DOHH2 (cell line): ENCODE measurements at regions not wholly inside any gene's neighbourhood (a gene's known extent, or its start where the extent isn't known, plus 50 kb on each side); places are given as distances from the start of the nearest gene placed in this dataset.

ENCODE experiments used
- H3F3A ChIP-seq: fragments of 200-600 bp; sonication (generic), shearing (Covaris generic); 2 replicates; pipeline ENCODE4 v1.6.0; 2016; ENCODE audit warnings: antibody characterized with exemption, mild to moderate bottlenecking; ENCODE audit not compliant: control insufficient read depth, insufficient read depth
- H3K27ac ChIP-seq: fragments of 200-600 bp; sonication (generic); 2 replicates; pipeline ENCODE4 v1.5.1; 2014; ENCODE audit warnings: low read depth, mild to moderate bottlenecking, low read length, moderate library complexity
- H3K27me3 ChIP-seq: fragments of 200-600 bp; sonication (generic); 2 replicates; pipeline ENCODE4 v1.6.1; 2014; ENCODE audit warnings: mild to moderate bottlenecking, low read length, mixed read lengths; ENCODE audit not compliant: control insufficient read depth
- H3K36me3 ChIP-seq: fragments of 200-600 bp; sonication (generic); 2 replicates; pipeline ENCODE4 v1.6.1; 2014; ENCODE audit warnings: mild to moderate bottlenecking, low read length, moderate library complexity, mixed read lengths; ENCODE audit not compliant: control insufficient read depth
- H3K4me1 ChIP-seq: fragments of 200-600 bp; sonication (generic); 2 replicates; pipeline ENCODE4 v1.6.1; 2014; ENCODE audit warnings: mild to moderate bottlenecking, low read length, mixed read lengths; ENCODE audit not compliant: control insufficient read depth
- H3K4me2 ChIP-seq: fragments of 200-600 bp; sonication (generic); 2 replicates; pipeline ENCODE4 v1.6.0; 2014; ENCODE audit warnings: mild to moderate bottlenecking, low read length, moderate library complexity
- H3K4me3 ChIP-seq: fragments of 200-600 bp; sonication (generic); 2 replicates; pipeline ENCODE4 v1.5.1; 2014; ENCODE audit warnings: mild to moderate bottlenecking, low read length, mixed read lengths
- H3K79me2 ChIP-seq: fragments of 200-600 bp; sonication (generic); 2 replicates; pipeline ENCODE4 v1.6.1; 2014; ENCODE audit warnings: mild to moderate bottlenecking, low read length, mixed read lengths; ENCODE audit not compliant: control insufficient read depth
- H3K9me2 ChIP-seq: fragments of 200-600 bp; sonication (generic); replicated peaks from 2 replicates; pipeline ENCODE4 v1.6.1; 2014; ENCODE audit warnings: mild to moderate bottlenecking, low read length, mixed read lengths; ENCODE audit not compliant: control insufficient read depth
- H3K9me3 ChIP-seq: fragments of 200-600 bp; sonication (generic); 2 replicates; pipeline ENCODE4 v1.6.1; 2014; ENCODE audit warnings: antibody characterized with exemption, low read length, mixed read lengths; ENCODE audit not compliant: control insufficient read depth, insufficient read depth
- H4K20me1 ChIP-seq: fragments of 200-600 bp; sonication (generic); 2 replicates; pipeline ENCODE4 v1.6.0; 2014; ENCODE audit warnings: low read depth, mild to moderate bottlenecking, antibody characterized with exemption, low read length, moderate library complexity; ENCODE audit not compliant: control insufficient read depth, insufficient read depth
- EZH2phosphoT487 ChIP-seq: fragments of 200-600 bp; sonication (generic); IDR thresholded peaks from 2 replicates; pipeline ENCODE4 v1.6.1; 2017; ENCODE audit warnings: borderline replicate concordance, mild to moderate bottlenecking, antibody characterized with exemption, low read length, moderate library complexity, mixed read lengths
- TF ChIP-seq, protein P1 (sequence below): fragments of 200-600 bp; sonication (generic); IDR thresholded peaks from one replicate; pipeline ENCODE4 v1.5.1; 2014; ENCODE audit warnings: antibody characterized with exemption, mild to moderate bottlenecking, low read depth, low read length; ENCODE audit not compliant: poor library complexity, severe bottlenecking

DNA sequence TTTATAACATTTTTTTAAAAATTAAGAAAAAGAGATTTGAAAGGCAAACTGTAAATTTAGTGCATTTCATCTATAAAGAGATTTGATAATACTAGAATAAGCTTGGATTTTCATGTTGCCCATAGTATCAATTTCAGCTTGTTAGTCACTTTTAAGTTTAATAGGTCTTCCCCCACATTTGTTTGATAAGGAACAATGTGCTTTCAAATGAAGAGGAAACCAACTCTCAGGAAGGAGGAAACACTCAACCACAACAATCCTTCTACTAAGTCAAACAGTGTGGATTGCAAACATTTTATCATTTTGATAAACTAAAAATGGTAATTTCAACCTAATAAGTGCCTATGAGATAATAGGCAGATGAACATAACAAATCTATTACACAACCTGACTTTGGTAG is 397.1 kb upstream of the CDH20 start:
- Histone ChIP-seq H3K4me2 (no peak overlapping the region), H3K79me2 (no peaks in the 10 kb centered on the region), H3K27me3 (no peaks in the 10 kb centered on the region)

DNA sequence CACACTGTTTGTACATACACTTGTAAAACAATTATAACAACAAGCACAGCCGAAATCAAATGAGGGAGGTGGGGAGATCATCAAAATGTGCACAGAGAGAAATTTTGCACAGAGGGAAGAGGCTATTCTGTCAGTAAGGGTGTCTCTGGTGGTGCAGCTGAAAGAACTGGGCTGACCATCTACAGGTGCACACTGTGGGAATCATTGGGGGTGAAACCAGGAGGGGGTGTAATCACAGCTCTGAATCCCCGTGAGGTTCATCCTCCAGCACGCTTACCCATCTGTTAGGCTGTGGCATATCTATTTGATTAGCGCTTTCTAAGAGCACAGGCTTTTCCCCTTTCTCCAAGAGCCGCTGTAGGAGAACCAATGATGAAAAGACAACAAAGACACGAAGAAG is 389.9 kb upstream of the CDH20 start:
- no peak overlapping the region for H3K27ac ChIP-seq
- H3K4me1 ChIP-seq, result no peaks in the 10 kb centered on the region
- H3F3A ChIP-seq, result no peaks in the 10 kb centered on the region
- H3K36me3 ChIP-seq, result no peaks in the 10 kb centered on the region
- no peaks in the 10 kb centered on the region for H3K27me3 ChIP-seq
- no peaks in the 10 kb centered on the region for H3K9me2 ChIP-seq
- no peaks in the 10 kb centered on the region for H3K79me2 ChIP-seq
- H3K4me2 ChIP-seq, result no peak overlapping the region
- H3K4me3 ChIP-seq, result no peak overlapping the region
- no peaks in the 10 kb centered on the region for H4K20me1 ChIP-seq
- TF ChIP-seq, protein P1, sequence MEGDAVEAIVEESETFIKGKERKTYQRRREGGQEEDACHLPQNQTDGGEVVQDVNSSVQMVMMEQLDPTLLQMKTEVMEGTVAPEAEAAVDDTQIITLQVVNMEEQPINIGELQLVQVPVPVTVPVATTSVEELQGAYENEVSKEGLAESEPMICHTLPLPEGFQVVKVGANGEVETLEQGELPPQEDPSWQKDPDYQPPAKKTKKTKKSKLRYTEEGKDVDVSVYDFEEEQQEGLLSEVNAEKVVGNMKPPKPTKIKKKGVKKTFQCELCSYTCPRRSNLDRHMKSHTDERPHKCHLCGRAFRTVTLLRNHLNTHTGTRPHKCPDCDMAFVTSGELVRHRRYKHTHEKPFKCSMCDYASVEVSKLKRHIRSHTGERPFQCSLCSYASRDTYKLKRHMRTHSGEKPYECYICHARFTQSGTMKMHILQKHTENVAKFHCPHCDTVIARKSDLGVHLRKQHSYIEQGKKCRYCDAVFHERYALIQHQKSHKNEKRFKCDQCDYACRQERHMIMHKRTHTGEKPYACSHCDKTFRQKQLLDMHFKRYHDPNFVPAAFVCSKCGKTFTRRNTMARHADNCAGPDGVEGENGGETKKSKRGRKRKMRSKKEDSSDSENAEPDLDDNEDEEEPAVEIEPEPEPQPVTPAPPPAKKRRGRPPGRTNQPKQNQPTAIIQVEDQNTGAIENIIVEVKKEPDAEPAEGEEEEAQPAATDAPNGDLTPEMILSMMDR, result no peak
- no peak for TF ChIP-seq EZH2phosphoT487
- no peaks in the 10 kb centered on the region for H3K9me3 ChIP-seq

More for the DNA sequence above, 397.1 kb upstream of the CDH20 start:
- Histone ChIP-seq H3K9me2 (no peaks in the 10 kb centered on the region), H3K27ac (no peak overlapping the region), H3K4me3 (no peak overlapping the region), H4K20me1 (no peaks in the 10 kb centered on the region), H3K36me3 (no peaks in the 10 kb centered on the region), H3K4me1 (no peaks in the 10 kb centered on the region), H3K9me3 (no peaks in the 10 kb centered on the region), H3F3A (no peaks in the 10 kb centered on the region)
- TF ChIP-seq, protein P1, result no peak
- no peak for TF ChIP-seq EZH2phosphoT487

DNA sequence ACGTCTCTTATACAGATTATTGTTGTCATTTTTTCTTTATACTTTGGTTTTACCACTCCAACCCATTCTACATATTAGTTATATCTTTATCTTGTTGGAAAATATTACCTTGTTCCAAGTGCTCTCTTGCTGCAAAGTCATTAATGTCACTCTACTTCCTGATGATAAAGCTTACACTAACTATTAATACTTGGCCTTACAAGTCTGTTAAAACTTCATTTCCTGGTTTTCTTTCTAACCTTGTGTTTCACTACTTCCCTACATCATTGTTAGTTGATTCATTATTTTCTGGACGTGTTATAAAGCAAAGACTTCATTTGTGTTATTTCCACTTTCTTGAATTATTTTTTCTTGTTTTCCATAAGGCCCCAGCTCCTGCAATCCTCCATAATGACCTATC is 382.6 kb upstream of the CDH20 start:
- Histone ChIP-seq H3K79me2 (no peaks in the 10 kb centered on the region), H3K27me3 (no peaks in the 10 kb centered on the region), H3K4me2 (no peak overlapping the region), H3K4me3 (no peak overlapping the region), H4K20me1 (no peaks in the 10 kb centered on the region), H3K27ac (no peak overlapping the region), H3K36me3 (no peaks in the 10 kb centered on the region), H3K9me3 (no peaks in the 10 kb centered on the region), H3K4me1 (peaks cover 5% of the 10 kb centered on the region; the same call in 1 of the 2 replicates), H3F3A (no peaks in the 10 kb centered on the region), H3K9me2 (no peaks in the 10 kb centered on the region)
- TF ChIP-seq EZH2phosphoT487, result no peak
- TF ChIP-seq, protein P1, result no peak

DNA sequence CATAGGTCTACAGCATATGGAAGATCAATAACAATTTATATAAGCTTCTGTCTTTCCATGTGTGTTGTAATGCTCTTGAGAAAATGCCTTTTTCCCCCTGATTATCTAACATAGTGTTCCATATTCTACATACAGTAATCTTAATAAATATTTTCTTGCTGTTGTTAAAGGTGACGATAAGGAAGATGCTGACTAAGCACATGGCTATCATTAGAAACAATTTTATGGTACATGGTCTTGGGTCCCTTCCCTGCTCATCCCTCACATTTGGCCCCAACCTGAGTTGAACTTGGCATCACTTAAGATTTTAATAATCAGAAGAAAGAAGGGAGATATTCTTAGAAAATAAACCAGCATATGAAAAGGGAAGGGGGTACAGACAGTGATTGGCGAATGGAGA is 382.1 kb upstream of the CDH20 start:
- Histone ChIP-seq H3K79me2 (no peaks in the 10 kb centered on the region), H3K36me3 (no peaks in the 10 kb centered on the region), H3K27me3 (no peaks in the 10 kb centered on the region), H3K4me1 (peaks cover 5% of the 10 kb centered on the region; the same call in 1 of the 2 replicates), H3K4me3 (no peak overlapping the region), H3K9me2 (no peaks in the 10 kb centered on the region), H3K9me3 (no peaks in the 10 kb centered on the region), H3K4me2 (no peak overlapping the region), H4K20me1 (no peaks in the 10 kb centered on the region), H3F3A (no peaks in the 10 kb centered on the region), H3K27ac (no peak overlapping the region)
- TF ChIP-seq, protein P1, result no peak
- no peak for TF ChIP-seq EZH2phosphoT487
